ENCODE measurements at regions not wholly inside any gene's neighbourhood (a gene's known extent, or its start where the extent isn't known, plus 50 kb on each side); places are given as distances from the start of the nearest gene placed in this dataset.
"Not testable (repeated sequence)": the region's sequence is repeated elsewhere in the genome, so short reads cannot be mapped to it uniquely, and the experiment has no call there.

DNA sequence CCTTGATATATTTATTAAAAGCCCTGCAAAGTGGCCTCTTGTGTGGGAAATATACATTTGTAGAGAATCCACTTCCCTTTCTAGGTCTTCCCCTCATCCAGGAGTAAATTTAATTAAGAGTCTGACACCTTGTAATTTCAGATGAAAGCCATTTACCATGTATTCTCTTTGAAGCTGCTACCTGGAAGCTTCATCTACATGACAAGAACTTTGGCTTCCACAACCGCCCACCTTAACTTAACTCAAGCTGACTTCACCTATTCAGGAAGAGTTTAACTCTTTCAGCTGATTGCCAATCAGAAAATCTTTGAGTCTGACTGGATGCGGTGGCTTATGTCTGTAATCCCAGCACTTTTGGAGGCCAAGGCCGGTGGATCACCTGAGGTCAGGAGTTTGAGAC lies 899.9 kb downstream of the TAF11L14 start:
- Mint-ChIP-seq H3K36me3 (no peaks in the 10 kb centered on the region), H3K4me1 (no peaks in the 10 kb centered on the region), H3K27me3 (no peaks in the 10 kb centered on the region), H3K27ac (no peak overlapping the region), H3K4me3 (no peak overlapping the region), H3K9me3 (no peaks in the 10 kb centered on the region)

DNA sequence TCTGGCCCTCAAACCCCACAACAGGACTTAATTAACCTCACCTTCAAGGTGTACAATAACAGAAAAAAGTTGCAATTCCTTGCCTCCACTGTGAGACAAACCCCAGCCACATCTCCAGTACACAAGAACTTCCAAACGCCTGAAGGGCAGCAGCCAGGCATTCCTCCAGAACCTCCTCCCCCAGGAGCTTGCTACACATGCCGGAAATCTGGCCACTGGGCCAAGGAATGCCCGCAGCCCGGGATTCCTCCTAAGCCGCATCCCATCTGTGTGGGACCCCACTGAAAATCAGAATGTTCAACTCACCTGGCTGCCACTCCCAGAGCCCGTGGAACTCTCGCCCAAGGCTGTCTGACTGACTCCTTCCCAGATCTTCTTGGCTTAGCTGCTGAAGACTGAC lies 901.5 kb downstream of the TAF11L14 start:
- H3K4me1 Mint-ChIP-seq, H3K9me3 Mint-ChIP-seq, H3K36me3 Mint-ChIP-seq, H3K27ac Mint-ChIP-seq, H3K4me3 Mint-ChIP-seq, H3K27me3 Mint-ChIP-seq: not testable (repeated sequence)

DNA sequence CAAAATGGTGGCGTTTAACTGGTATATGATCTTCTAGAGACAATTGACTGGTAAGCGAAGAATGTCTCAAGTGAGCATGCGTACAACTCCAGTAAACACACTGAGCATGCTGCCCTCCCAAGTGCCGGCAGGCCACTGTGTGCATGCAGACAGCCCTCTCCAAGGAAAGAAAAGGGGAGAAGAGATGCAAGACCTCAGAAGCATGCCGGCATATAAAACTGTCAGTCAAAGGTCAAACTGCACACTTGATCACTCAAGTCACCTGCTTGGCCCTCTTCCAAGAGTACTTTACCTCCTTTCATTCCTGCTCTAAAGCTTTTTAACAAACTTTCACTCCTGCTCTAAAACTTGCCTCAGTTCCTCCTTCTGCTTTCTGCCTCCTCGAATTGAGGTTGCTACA lies 910.2 kb downstream of the TAF11L14 start:
- H3K27ac Mint-ChIP-seq: no peak overlapping the region
- no peaks in the 10 kb centered on the region for H3K27me3 Mint-ChIP-seq
- no peaks in the 10 kb centered on the region for H3K36me3 Mint-ChIP-seq
- no peaks in the 10 kb centered on the region for H3K9me3 Mint-ChIP-seq
- no peak overlapping the region for H3K4me3 Mint-ChIP-seq
- H3K4me1 Mint-ChIP-seq: no peaks in the 10 kb centered on the region

DNA sequence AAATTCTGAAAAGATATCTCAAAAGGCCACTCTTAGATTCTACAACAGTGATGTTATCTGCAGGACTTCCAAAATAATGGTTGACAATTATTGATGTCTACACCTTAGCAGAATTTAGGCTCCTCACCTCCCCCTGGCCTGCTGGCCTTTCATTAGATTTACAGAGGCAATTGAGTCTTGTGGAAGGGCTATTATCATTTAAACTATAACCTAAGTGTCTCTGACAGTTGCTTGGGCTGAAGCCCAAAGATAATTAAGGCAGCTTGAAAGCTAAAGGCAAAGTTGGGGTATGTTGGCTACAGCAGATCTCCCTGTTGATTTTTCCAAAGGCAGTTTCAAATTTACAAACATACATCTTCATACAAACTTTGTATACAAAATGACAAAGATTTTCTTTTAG lies 912.3 kb downstream of the TAF11L14 start:
- H3K36me3 Mint-ChIP-seq: no peaks in the 10 kb centered on the region
- H3K4me3 Mint-ChIP-seq: no peak overlapping the region
- H3K27ac Mint-ChIP-seq: no peak overlapping the region
- H3K4me1 Mint-ChIP-seq: no peaks in the 10 kb centered on the region
- no peaks in the 10 kb centered on the region for H3K27me3 Mint-ChIP-seq
- no peaks in the 10 kb centered on the region for H3K9me3 Mint-ChIP-seq

DNA sequence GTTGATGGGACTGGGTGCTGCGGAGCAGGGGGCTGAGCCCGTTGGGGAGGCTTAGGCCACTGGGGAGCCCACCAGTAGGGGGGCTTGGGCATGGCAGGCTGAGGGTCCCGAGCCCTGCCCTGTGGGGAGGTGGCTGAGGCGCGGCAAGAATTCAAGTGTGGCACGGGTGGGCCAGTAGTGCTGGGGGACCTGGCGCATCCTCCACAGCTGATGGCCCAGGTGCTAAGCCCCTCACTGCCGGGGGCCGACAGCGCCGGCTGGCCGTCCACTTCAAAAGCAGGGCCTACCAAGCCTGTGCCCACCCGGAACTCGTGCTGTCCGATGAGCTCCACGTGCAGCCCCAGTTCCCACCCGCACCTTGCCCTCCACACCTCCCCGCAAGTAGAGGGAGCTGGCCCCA lies 917.5 kb downstream of the TAF11L14 start:
- H3K36me3 Mint-ChIP-seq: no peaks in the 10 kb centered on the region
- H3K4me3 Mint-ChIP-seq: no peak overlapping the region
- H3K4me1 Mint-ChIP-seq: no peaks in the 10 kb centered on the region
- peaks cover 10% of the 10 kb centered on the region for H3K9me3 Mint-ChIP-seq
- no peak overlapping the region for H3K27ac Mint-ChIP-seq
- H3K27me3 Mint-ChIP-seq: no peaks in the 10 kb centered on the region

DNA sequence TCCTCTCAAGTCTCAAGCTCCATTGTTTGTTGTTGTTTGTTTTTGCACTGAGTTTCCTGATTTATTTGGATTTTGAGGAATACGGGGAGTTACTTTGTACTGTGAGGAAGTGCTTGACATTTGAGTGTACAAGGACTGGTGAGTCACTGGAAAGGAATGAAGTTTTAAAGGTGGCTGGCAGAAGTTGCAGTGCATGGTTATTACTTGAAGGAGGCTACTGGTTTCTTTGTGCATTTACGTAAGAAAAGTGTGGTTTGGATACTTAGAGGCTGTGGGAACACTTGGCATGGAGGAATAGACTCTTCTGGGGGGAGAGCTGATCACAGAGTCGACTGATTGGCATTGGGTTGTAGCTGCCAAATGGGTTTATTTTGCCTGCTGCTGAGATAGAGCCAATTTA lies 919.0 kb downstream of the TAF11L14 start:
- Mint-ChIP-seq H3K4me1 (no peaks in the 10 kb centered on the region), H3K36me3 (no peaks in the 10 kb centered on the region), H3K27ac (no peak overlapping the region), H3K27me3 (no peaks in the 10 kb centered on the region), H3K4me3 (no peak overlapping the region), H3K9me3 (peaks cover 10% of the 10 kb centered on the region)

DNA sequence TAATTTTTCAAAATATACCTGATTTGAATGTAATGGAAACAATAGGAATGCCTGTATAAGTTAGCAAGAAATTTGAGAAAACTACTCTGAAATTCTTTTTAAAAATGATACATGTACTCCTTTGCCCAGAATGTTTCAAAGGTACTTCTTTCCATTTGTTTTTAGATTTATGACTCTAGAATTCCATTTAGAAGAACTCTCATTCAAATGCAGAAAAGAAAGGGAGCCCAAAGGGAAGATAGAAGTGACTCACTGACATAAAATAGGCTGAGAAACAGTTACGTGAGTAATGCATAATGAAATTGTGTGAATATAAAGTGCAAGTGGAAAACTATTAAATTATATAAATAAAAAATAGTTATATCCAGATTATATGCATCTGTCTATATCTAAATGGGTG lies 926.3 kb downstream of the TAF11L14 start:
- no peaks in the 10 kb centered on the region for H3K27me3 Mint-ChIP-seq
- no peaks in the 10 kb centered on the region for H3K4me1 Mint-ChIP-seq
- H3K9me3 Mint-ChIP-seq: peaks cover 4% of the 10 kb centered on the region

DNA sequence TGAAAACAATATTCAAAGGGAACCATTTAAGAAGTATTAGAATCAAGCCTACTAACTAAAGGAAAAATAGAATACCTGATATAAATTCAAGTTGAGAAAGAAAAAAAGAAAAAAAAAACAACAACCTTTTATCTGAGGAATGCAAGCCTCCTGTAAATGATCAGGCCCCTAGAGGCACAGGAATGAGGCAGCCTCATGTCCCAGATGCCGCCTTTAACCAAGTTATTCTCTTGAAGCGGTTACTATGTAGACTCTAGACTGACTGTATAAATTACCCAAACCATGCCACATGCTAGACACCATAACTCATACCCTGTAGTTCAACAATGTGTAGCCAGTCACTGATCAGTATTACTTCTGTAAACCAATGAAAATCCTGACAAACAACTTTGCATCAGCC lies 929.6 kb downstream of the TAF11L14 start:
- no peaks in the 10 kb centered on the region for H3K27me3 Mint-ChIP-seq

More for the DNA sequence above, 926.3 kb downstream of the TAF11L14 start:
- Mint-ChIP-seq H3K27ac (no peak overlapping the region), H3K4me3 (no peak overlapping the region), H3K36me3 (no peaks in the 10 kb centered on the region)

DNA sequence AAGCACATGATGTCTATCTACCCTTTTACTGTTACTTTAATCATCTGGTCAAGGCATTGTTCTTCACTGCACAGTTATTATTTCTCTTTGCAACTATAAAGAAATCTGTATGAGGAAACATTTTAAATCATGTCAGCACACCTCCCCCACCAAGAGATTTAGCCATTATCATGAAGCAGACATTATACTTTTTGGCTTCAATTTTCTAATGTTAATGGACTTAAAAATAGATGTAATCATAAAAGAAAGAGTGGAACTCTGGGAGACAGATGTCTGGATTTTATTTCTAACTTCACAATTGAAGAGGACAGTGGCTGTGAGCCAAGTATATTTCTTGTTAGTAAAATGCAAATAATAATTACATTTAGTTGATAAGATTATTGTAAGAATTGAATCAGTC lies 932.4 kb downstream of the TAF11L14 start:
- H3K27ac Mint-ChIP-seq: no peak overlapping the region
- no peaks in the 10 kb centered on the region for H3K4me1 Mint-ChIP-seq

More for the DNA sequence above, 929.6 kb downstream of the TAF11L14 start:
- Mint-ChIP-seq H3K27ac (no peak overlapping the region), H3K4me1 (no peaks in the 10 kb centered on the region), H3K4me3 (no peak overlapping the region), H3K9me3 (peaks cover 12% of the 10 kb centered on the region), H3K36me3 (no peaks in the 10 kb centered on the region)

DNA sequence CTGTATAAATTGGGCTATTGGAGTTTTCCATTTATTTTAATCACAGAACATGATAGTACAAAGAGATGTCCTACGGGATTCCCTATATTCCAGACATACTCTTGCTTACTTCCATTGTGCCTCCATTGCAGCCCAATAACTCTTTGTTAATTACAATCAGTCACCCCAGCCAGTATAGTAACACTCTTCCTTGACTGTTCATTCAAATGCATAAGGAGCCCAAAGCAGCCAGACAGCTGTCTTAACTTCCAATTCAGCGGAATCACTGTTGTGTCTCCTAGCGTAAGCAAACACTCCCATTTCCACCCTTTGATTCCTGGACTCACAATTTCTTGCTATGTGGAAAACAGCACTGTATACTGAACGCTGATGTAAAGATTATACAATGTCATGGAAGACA lies 942.3 kb downstream of the TAF11L14 start:
- Mint-ChIP-seq H3K36me3 (no peaks in the 10 kb centered on the region), H3K27me3 (no peaks in the 10 kb centered on the region), H3K4me1 (no peaks in the 10 kb centered on the region), H3K4me3 (no peak overlapping the region), H3K27ac (no peak overlapping the region), H3K9me3 (peaks cover 3% of the 10 kb centered on the region)

More for the DNA sequence above, 932.4 kb downstream of the TAF11L14 start:
- H3K36me3 Mint-ChIP-seq: no peaks in the 10 kb centered on the region
- H3K9me3 Mint-ChIP-seq: peaks cover 17% of the 10 kb centered on the region
- H3K27me3 Mint-ChIP-seq: no peaks in the 10 kb centered on the region
- no peak overlapping the region for H3K4me3 Mint-ChIP-seq

DNA sequence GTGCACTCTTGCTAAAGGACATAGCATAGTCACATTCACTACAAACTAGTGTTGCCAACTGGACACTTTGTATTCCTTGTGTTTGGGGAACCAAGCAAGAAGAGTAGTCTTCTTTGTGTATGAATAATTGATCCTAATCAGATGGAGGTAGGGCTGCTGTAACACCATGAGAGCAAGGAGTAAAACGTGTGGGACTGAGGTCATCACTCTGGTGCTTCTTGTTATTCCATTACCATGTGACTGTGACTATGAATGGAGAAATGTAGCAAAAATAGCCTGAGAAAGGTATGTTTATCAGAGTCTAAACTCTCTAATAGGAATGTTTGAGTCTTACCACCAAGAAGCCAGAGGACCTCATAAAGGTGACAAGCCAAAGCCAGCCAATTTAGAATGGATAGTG lies 966.9 kb downstream of the TAF11L14 start:
- no peaks in the 10 kb centered on the region for H3K27me3 Mint-ChIP-seq
- H3K4me1 Mint-ChIP-seq: no peaks in the 10 kb centered on the region
- H3K9me3 Mint-ChIP-seq: no peaks in the 10 kb centered on the region
- no peak overlapping the region for H3K27ac Mint-ChIP-seq
- no peaks in the 10 kb centered on the region for H3K36me3 Mint-ChIP-seq
- H3K4me3 Mint-ChIP-seq: no peak overlapping the region

DNA sequence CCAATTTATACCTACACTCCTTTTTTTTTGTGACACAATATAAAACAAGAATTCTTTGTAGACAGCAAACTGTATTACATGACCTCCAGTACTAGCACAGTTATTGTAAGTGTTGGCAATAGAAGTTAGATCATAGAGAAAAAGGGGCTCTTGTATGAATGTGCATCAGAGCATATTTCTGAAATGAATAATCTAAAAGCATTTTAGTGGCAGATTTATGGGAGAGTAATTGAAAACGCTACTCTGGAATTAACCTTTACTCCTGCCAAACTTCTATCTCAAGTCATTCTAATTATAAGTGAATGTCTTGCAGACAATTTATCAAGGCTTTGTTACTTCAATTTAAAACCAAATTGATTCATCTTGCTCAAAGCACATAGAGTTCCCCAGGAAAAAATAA lies 968.1 kb downstream of the TAF11L14 start:
- H3K36me3 Mint-ChIP-seq: no peaks in the 10 kb centered on the region
- no peak overlapping the region for H3K27ac Mint-ChIP-seq
- no peaks in the 10 kb centered on the region for H3K27me3 Mint-ChIP-seq
- H3K4me3 Mint-ChIP-seq: no peak overlapping the region
- H3K9me3 Mint-ChIP-seq: no peaks in the 10 kb centered on the region
- no peaks in the 10 kb centered on the region for H3K4me1 Mint-ChIP-seq

DNA sequence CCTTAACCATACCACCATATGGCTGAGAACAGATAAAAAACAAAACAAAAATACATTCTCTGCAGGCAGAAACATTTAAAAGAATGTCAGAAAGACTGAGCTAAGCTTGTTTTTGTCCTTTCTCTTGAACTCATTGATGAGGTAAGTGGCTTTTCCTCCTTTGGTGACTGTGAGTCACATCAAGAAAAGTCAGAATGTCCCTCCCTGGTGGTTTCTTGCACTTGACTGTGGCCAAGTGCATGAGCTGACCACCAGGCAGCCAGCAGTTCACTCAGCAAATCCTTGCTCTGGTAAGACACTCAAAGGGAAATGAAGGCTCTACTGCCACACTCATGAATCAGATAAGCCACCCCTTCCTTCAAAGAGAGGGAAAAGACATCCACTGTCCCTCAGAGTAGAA lies 970.9 kb downstream of the TAF11L14 start:
- Mint-ChIP-seq H3K27me3 (no peaks in the 10 kb centered on the region), H3K4me1 (no peaks in the 10 kb centered on the region), H3K4me3 (no peak overlapping the region), H3K36me3 (no peaks in the 10 kb centered on the region), H3K9me3 (peaks cover 5% of the 10 kb centered on the region), H3K27ac (no peak overlapping the region)

DNA sequence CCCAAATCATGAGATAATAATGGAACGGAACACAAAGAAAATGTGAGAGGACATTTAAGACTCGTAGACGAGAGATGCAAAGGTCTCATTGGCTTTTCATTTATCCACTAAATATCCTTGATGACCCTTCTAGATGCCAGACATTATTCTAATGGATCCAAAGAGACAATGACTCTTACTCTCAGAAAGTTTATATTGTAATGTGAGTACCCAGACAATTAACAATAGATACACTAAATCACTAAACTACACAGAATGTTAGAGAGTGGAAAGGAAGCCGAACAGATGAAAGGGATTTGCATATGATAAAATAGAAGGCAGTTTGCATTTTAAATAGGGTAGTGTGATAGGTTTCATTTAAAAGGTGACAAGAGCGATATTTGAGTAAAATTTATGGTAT lies 973.3 kb downstream of the TAF11L14 start:
- no peak overlapping the region for H3K27ac Mint-ChIP-seq
- no peaks in the 10 kb centered on the region for H3K4me1 Mint-ChIP-seq
- H3K4me3 Mint-ChIP-seq: no peak overlapping the region
- no peaks in the 10 kb centered on the region for H3K36me3 Mint-ChIP-seq
- no peaks in the 10 kb centered on the region for H3K27me3 Mint-ChIP-seq
- H3K9me3 Mint-ChIP-seq: peaks cover 5% of the 10 kb centered on the region

DNA sequence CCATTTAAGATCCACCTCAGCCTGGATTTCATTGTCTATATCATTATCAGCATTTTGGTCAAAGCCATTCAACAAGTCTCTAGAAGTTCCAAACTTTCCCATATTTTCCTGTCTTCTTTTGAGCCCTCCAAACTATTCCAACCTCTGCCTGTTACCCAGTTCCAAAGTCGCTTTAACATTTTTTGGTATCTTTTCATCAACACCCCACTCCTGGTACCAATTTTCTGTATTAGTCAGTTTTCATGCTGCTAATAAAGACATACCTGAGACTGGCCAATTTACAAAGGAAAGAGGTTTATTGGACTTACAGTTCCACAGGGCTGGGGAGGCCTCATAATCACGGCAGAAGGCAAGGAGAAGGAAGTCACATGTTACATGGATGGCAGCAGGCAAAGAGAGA lies 982.9 kb downstream of the TAF11L14 start:
- not testable (repeated sequence) for H3K4me1 Mint-ChIP-seq, H3K36me3 Mint-ChIP-seq, H3K27ac Mint-ChIP-seq, H3K27me3 Mint-ChIP-seq, H3K4me3 Mint-ChIP-seq
- H3K9me3 Mint-ChIP-seq: peaks cover 21% of the 10 kb centered on the region

DNA sequence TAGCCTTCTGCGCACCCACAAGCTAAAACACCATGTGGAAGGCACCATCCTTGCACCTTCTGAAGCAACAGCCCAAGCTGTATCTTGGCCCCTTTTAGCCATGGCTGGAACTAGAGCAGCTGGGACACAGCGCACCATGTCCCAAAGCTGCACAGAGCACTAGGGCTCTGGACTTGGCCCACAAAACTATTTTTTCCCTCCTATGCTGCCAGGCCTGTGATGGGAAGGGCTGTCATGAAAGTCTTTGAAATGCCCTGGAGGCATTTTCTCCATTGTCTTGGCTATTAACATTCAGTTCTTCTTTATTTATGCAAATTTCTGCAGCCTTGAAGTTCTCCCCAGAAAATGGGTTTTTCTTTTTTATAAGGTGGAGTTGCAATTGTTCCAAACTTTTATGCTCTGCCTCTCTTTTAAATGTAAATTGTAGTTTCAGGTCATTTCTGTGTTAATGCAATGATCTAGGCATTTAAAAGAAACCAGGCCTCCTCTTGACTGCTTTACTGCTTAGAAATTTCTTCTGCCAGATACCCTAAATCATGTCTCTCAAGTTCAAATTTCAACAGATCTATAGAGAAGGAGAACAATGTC lies 996.3 kb downstream of the TAF11L14 start:
- no peak overlapping the region for H3K27ac Mint-ChIP-seq
- H3K36me3 Mint-ChIP-seq: no peaks in the 10 kb centered on the region
- no peaks in the 10 kb centered on the region for H3K27me3 Mint-ChIP-seq
- H3K4me3 Mint-ChIP-seq: no peak overlapping the region
- peaks cover 9% of the 10 kb centered on the region for H3K9me3 Mint-ChIP-seq
- H3K4me1 Mint-ChIP-seq: no peaks in the 10 kb centered on the region

DNA sequence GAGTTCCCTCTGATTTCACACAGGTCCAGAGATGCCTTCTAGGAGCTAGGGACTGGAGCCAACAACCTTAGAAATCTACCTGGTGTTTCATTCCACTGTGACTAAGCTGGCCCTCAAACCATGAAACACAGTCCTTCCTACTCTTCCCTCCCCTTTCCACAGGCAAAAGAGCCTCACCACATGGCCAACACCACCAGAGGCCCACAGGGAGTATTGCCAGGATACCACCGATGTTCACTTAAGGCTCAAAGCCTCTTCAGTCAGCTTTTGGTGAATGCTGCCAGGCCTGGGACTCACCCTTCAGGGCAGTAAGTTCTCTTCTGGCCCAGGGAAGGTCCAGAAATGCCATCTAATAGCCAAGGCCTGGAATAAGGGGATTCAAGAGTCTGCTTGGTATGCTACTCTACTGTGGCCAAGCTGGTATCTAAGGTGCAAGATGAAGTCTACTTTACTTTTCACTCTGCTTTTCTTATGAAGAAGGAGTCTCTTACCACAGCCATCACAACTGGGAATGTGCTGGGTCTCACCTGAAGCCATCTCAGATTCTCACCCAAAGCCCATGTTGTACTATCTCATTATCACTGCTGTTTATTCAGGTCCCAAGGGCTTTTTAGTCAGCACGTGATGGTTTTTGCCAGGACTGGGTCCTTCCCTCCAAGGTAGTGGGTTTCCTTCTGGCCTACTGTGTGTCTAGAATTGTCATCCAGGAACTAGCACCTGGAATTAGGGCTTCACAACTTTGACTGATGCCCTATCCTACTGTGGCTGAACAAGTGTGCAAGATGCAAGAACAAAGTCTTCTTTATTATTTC lies 1018.4 kb downstream of the TAF11L14 start:
- Mint-ChIP-seq H3K27ac (no peak overlapping the region), H3K4me3 (no peak overlapping the region), H3K9me3 (peaks cover 13% of the 10 kb centered on the region), H3K36me3 (no peaks in the 10 kb centered on the region), H3K27me3 (peaks cover 1% of the 10 kb centered on the region), H3K4me1 (no peaks in the 10 kb centered on the region)
